ENCODE measurements at regions not wholly inside any gene's neighbourhood (a gene's known extent, or its start where the extent isn't known, plus 50 kb on each side); places are given as distances from the start of the nearest gene placed in this dataset.
A peak's percentile ranks its signal among the peaks of the same experiment; 100 is the strongest.

- no peaks in the 10 kb centered on the region for H3K4me1 ChIP-seq (ENCODE audit: low read depth)
- H3K4me3 ChIP-seq: no peak overlapping the region
- no peaks in the 10 kb centered on the region for H3K27me3 ChIP-seq
- TF ChIP-seq, protein P1, sequence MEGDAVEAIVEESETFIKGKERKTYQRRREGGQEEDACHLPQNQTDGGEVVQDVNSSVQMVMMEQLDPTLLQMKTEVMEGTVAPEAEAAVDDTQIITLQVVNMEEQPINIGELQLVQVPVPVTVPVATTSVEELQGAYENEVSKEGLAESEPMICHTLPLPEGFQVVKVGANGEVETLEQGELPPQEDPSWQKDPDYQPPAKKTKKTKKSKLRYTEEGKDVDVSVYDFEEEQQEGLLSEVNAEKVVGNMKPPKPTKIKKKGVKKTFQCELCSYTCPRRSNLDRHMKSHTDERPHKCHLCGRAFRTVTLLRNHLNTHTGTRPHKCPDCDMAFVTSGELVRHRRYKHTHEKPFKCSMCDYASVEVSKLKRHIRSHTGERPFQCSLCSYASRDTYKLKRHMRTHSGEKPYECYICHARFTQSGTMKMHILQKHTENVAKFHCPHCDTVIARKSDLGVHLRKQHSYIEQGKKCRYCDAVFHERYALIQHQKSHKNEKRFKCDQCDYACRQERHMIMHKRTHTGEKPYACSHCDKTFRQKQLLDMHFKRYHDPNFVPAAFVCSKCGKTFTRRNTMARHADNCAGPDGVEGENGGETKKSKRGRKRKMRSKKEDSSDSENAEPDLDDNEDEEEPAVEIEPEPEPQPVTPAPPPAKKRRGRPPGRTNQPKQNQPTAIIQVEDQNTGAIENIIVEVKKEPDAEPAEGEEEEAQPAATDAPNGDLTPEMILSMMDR (IDR thresholded peaks at IDR 0.05; ENCODE audit: low read depth, low read length): no peak
- DNase-seq (ENCODE audit: low read depth in 1 of 2, low spot score in 1 of 2): no peak
- no peaks in the 10 kb centered on the region for H3K9me3 ChIP-seq (ENCODE audit: low read depth)
- no peaks in the 10 kb centered on the region for H3K36me3 ChIP-seq
- no peak overlapping the region for H3K27ac ChIP-seq
Measured at GRCh38 chr5:9919306-9920030, 289.3 kb upstream of the TAS2R1 start.

DNA sequence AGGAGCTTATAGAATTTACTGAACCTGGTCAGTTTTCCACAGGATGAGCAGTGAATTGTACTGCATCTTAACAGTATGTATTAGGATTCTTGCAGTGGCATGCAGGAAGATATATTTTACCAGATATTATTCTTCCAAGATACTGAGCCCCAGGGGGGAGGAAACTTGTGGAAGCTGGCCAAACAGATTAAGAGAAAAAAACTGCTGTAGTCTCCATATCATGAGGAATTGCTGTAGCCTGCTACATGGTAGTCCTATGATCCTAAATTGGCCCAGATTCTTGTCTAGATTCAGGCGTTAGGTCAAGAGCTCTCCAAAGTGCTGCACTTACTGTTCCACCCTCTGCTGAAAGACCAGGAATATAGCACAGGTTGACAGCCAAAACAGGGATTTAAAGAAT lies 275.5 kb upstream of the TAS2R1 start:
- TF ChIP-seq, protein P1 (IDR thresholded peaks at IDR 0.05; ENCODE audit: low read depth, low read length): no peak
- peak in 1 of 2 donors; percentile 44 for DNase-seq (ENCODE audit: low read depth in 1 of 2, low spot score in 1 of 2)

DNA sequence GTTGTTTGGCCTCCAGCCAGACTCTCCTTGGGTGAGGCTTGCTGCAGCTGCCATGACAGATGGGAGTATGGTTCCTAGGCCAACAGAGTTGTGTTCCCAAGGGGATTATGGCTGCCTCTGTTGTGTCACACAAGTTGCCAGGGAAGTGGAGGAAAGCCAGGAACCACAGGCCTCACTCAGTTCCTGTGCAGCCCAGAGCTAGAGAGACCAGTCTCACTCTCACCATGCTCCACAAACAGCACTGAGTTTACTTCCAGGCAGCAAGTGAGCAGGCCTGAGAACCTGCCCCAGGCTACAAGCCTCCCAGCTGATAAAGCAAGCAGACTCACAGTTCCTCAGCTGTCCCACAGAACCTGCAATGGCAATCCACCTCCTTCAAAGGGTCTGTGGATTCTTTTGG lies 273.6 kb upstream of the TAS2R1 start:
- Histone ChIP-seq H3K27ac (no peak overlapping the region), H3K4me1 (ENCODE audit: low read depth) (no peaks in the 10 kb centered on the region), H3K4me3 (no peak overlapping the region), H3K9me3 (ENCODE audit: low read depth) (no peaks in the 10 kb centered on the region), H3K36me3 (no peaks in the 10 kb centered on the region), H3K27me3 (no peaks in the 10 kb centered on the region)
- DNase-seq (ENCODE audit: low read depth in 1 of 2, low spot score in 1 of 2): peak in 1 of 2 donors; percentile 55
- TF ChIP-seq, protein P1 (IDR thresholded peaks at IDR 0.05; ENCODE audit: low read depth, low read length): no peak

More for the DNA sequence above, 275.5 kb upstream of the TAS2R1 start:
- Histone ChIP-seq H3K9me3 (ENCODE audit: low read depth) (no peaks in the 10 kb centered on the region), H3K27me3 (no peaks in the 10 kb centered on the region), H3K4me3 (no peak overlapping the region), H3K4me1 (ENCODE audit: low read depth) (no peaks in the 10 kb centered on the region), H3K27ac (no peak overlapping the region), H3K36me3 (no peaks in the 10 kb centered on the region)

DNA sequence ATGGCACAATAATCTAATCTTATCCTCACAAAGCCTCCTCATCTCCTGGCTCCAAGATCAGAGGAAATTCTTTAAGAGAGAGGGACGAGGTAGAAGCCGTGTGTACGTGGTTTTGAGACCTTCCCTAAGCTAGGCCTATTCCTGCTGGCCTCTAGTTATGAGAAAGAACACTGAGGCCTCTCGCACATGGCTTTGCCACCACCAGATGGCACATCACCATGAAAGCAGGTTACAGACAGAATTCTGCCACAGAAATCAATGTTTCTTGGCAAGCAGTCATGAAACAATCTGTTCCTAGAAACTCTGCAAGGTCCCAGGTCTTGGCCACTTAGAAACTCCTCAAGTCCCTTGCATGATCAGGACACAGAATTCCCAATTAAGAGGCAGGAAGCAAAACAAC lies 268.2 kb upstream of the TAS2R1 start:
- peak; percentile 23 to 68 for DNase-seq (ENCODE audit: low read depth in 1 of 2, low spot score in 1 of 2)
- H3K4me3 ChIP-seq: no peak overlapping the region
- no peaks in the 10 kb centered on the region for H3K27me3 ChIP-seq

GRCh38 chr5:9895302-9895645 lies 265.1 kb upstream of the TAS2R1 start:
- Histone ChIP-seq H3K4me1 (ENCODE audit: low read depth) (no peaks in the 10 kb centered on the region), H3K27me3 (no peaks in the 10 kb centered on the region), H3K4me3 (no peak overlapping the region), H3K9me3 (ENCODE audit: low read depth) (no peaks in the 10 kb centered on the region), H3K27ac (no peak overlapping the region), H3K36me3 (no peaks in the 10 kb centered on the region)
- DNase-seq (ENCODE audit: low read depth in 1 of 2, low spot score in 1 of 2): no peak
- TF ChIP-seq, protein P1 (IDR thresholded peaks at IDR 0.05; ENCODE audit: low read depth, low read length): no peak

More for the DNA sequence above, 268.2 kb upstream of the TAS2R1 start:
- Histone ChIP-seq H3K36me3 (no peaks in the 10 kb centered on the region), H3K4me1 (ENCODE audit: low read depth) (no peaks in the 10 kb centered on the region), H3K27ac (no peak overlapping the region), H3K9me3 (ENCODE audit: low read depth) (no peaks in the 10 kb centered on the region)
- TF ChIP-seq, protein P1 (IDR thresholded peaks at IDR 0.05; ENCODE audit: low read depth, low read length): peak; percentile 67

Measured in cardiac muscle cell (in vitro differentiated cells and primary cell).